Upper lobe of left lung (tissue), 6 donors: ENCODE measurements at regions not wholly inside any gene's neighbourhood (a gene's known extent, or its start where the extent isn't known, plus 50 kb on each side); places are given as distances from the start of the nearest gene placed in this dataset.

Experiments used
- ATAC-seq, 2 donors: fragments of 200-7000 bp; cut with Tn5 transposase; one replicate each; pipeline ENCODE4 v1.9.1; 2022; ENCODE audit warnings: mild to moderate bottlenecking in 2 of 2, moderate library complexity in 2 of 2; ENCODE audit not compliant: low FRiP score in 2 of 2
- DNase-seq, 2 donors: peaks; one replicate each; pipeline ENCODE4 v3.0.0-alpha.2; 2019 to 2020
- H3K27ac ChIP-seq, 4 donors: fragments of 200-600 bp; sonication (generic); one replicate each; pipeline ENCODE4 v1.5.1; 2016 to 2019
- H3K27me3 ChIP-seq, 4 donors: fragments of 200-600 bp; sonication (generic); one replicate each; pipeline ENCODE4 v1.5.1; 2017 to 2019
- H3K36me3 ChIP-seq, 4 donors: fragments of 200-600 bp; sonication (generic); one replicate each; pipeline ENCODE4 v1.5.1; 2016 to 2019
- H3K4me1 ChIP-seq, 4 donors: fragments of 200-600 bp; sonication (generic); one replicate each; pipeline ENCODE4 v1.5.1; 2018 to 2019
- H3K4me3 ChIP-seq, 4 donors: fragments of 200-600 bp; sonication (generic); one replicate each; pipeline ENCODE4 v1.5.1; 2017 to 2019; ENCODE audit warnings: mild to moderate bottlenecking in 2 of 4, moderate library complexity in 1 of 4
- H3K9me3 ChIP-seq, 4 donors: fragments of 200-600 bp; sonication (generic); one replicate each; pipeline ENCODE4 v1.5.1; 2018 to 2019
- CTCF ChIP-seq, 6 experiments: fragments of 450-650 bp in 4 of 6; fragments of 200-600 bp in 2 of 6; sonication (generic) in 2 of 6; IDR thresholded peaks; one replicate each; pipeline ENCODE4 v1.5.1; 2016 to 2019; ENCODE audit warnings: antibody characterized with exemption in 6 of 6
- EP300 ChIP-seq, 4 donors: sonication (generic); formaldehyde crosslinking; IDR thresholded peaks; one replicate each; pipeline ENCODE4 v1.5.1; 2017; ENCODE audit warnings: antibody characterized with exemption in 4 of 4, control low read depth in 2 of 4
- POLR2A ChIP-seq, 4 donors: fragments of 450-650 bp; IDR thresholded peaks; one replicate each; pipeline ENCODE4 v1.5.1; 2016 to 2017; ENCODE audit warnings: antibody characterized with exemption in 4 of 4, mild to moderate bottlenecking in 2 of 4
- POLR2AphosphoS5 ChIP-seq, 2 donors: sonication (generic); formaldehyde crosslinking; IDR thresholded peaks; one replicate each; pipeline ENCODE4 v1.5.1; 2017; ENCODE audit warnings: antibody characterized with exemption in 2 of 2
- WGBS, 2 donors: methylation state at CpG; one replicate each; pipeline ENCODE4 v1.1.5; 2017 to 2018; 5-methylcytosine and 5-hydroxymethylcytosine counted together
- donor health status: DM: no; HTN: no; CAD: no; lungs with moderate emphysema.
- donor health status: DM: no; HTN: yes; CAD: no; lungs with severe emphysema.

- TF ChIP-seq CTCF (IDR thresholded peaks at IDR 0.05): no peak
- TF ChIP-seq POLR2A (IDR thresholded peaks at IDR 0.05): no peak
- no peak for TF ChIP-seq POLR2AphosphoS5 (IDR thresholded peaks at IDR 0.05)
- no peak for TF ChIP-seq EP300 (IDR thresholded peaks at IDR 0.05)
- no peaks in the 10 kb centered on the region for H3K9me3 ChIP-seq
- ATAC-seq (no peak), DNase-seq (no peak)
- H3K27ac ChIP-seq: no peak overlapping the region
- no peaks in the 10 kb centered on the region for H3K36me3 ChIP-seq
- WGBS, 2 donors: 92 to 100% methylated on average over 1 of the region's 1 CpG
- no peak overlapping the region for H3K4me3 ChIP-seq
- H3K4me1 ChIP-seq: no peaks in the 10 kb centered on the region
- H3K27me3 ChIP-seq: no peaks in the 10 kb centered on the region
Observed at GRCh38 chr20:11727708-11728107, 190.0 kb upstream of the BTBD3 start.

DNA sequence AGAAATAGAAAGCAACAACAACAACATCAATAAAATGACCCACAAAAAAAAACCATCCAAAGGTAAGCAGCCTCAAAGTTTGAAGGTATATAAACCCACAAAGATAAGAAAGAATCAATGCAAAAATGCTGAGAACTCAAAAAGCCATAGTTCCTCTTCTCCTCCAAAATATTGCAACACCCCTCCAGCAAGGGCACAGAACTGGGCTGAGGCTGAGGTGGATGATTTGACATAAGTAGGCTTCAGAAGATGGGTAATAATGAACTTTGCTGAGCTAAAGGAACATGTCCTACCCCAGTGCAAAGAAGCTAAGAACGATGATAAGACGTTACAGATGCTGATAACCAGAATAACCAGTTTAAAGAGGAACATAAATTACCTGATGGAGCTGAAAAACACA is 188.8 kb upstream of the BTBD3 start:
- TF ChIP-seq CTCF (IDR thresholded peaks at IDR 0.05) (no peak), POLR2A (IDR thresholded peaks at IDR 0.05) (no peak), EP300 (IDR thresholded peaks at IDR 0.05) (no peak), POLR2AphosphoS5 (IDR thresholded peaks at IDR 0.05) (no peak)
- DNase-seq (no peak), ATAC-seq (no peak)
- Histone ChIP-seq H3K27me3 (no peaks in the 10 kb centered on the region), H3K4me1 (no peaks in the 10 kb centered on the region), H3K36me3 (no peaks in the 10 kb centered on the region), H3K4me3 (no peak overlapping the region), H3K27ac (no peak overlapping the region), H3K9me3 (no peaks in the 10 kb centered on the region)
- 79 to 81% methylated on average over 2 of the region's 2 CpGs for WGBS, 2 donors

- ATAC-seq: no peak
- Histone ChIP-seq H3K4me3 (no peak overlapping the region), H3K4me1 (no peaks in the 10 kb centered on the region), H3K27ac (no peak overlapping the region), H3K36me3 (no peaks in the 10 kb centered on the region), H3K9me3 (no peaks in the 10 kb centered on the region), H3K27me3 (no peaks in the 10 kb centered on the region)
- TF ChIP-seq EP300 (IDR thresholded peaks at IDR 0.05): no peak
- no peak for TF ChIP-seq POLR2A (IDR thresholded peaks at IDR 0.05)
- TF ChIP-seq POLR2AphosphoS5 (IDR thresholded peaks at IDR 0.05): no peak
- no peak for TF ChIP-seq CTCF (IDR thresholded peaks at IDR 0.05)
- 91 to 96% methylated on average over 1 of the region's 1 CpG for WGBS, 2 donors
- no peak for DNase-seq
Observed at GRCh38 chr20:11729806-11730205, 187.9 kb upstream of the BTBD3 start.

DNA sequence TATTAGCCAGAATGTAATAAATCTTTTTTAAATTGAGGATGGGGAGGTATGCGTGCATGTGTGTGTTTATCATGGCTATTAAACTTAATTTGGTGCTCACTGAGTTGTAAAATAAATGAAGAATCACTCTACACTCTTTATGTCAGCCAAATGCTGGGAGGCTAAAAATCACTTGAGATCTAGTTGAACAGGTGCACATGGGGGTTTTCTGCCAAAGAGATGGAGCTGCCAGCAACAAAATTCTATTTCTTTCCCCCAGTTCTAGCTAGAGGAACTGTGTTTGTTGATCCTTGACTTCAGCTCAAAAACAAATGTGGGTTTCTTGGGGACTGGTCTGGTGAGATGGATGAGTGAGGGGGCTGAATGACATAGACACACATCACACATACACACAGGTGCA is 183.3 kb upstream of the BTBD3 start:
- 71 to 77% methylated on average over 1 of the region's 1 CpG for WGBS, 2 donors
- TF ChIP-seq POLR2AphosphoS5 (IDR thresholded peaks at IDR 0.05) (no peak), POLR2A (IDR thresholded peaks at IDR 0.05) (no peak), CTCF (IDR thresholded peaks at IDR 0.05) (no peak), EP300 (IDR thresholded peaks at IDR 0.05) (no peak)
- Histone ChIP-seq H3K27me3 (no peaks in the 10 kb centered on the region), H3K9me3 (no peaks in the 10 kb centered on the region), H3K27ac (no peak overlapping the region), H3K4me3 (no peak overlapping the region), H3K36me3 (no peaks in the 10 kb centered on the region), H3K4me1 (no peaks in the 10 kb centered on the region)
- ATAC-seq (no peak), DNase-seq (no peak)

- Histone ChIP-seq H3K9me3 (no peaks in the 10 kb centered on the region), H3K4me1 (no peaks in the 10 kb centered on the region), H3K27me3 (no peaks in the 10 kb centered on the region), H3K36me3 (no peaks in the 10 kb centered on the region), H3K4me3 (no peak overlapping the region), H3K27ac (no peak overlapping the region)
- DNase-seq (no peak), ATAC-seq (no peak)
- 79 to 90% methylated on average over 1 of the region's 1 CpG for WGBS, 2 donors
- no peak for TF ChIP-seq POLR2AphosphoS5 (IDR thresholded peaks at IDR 0.05)
- TF ChIP-seq EP300 (IDR thresholded peaks at IDR 0.05): no peak
- TF ChIP-seq CTCF (IDR thresholded peaks at IDR 0.05): no peak
- no peak for TF ChIP-seq POLR2A (IDR thresholded peaks at IDR 0.05)
Observed at GRCh38 chr20:11738852-11739251, 178.8 kb upstream of the BTBD3 start.
